HG03342 (cell line): ENCODE measurements at regions not wholly inside any gene's neighbourhood (a gene's known extent, or its start where the extent isn't known, plus 50 kb on each side); places are given as distances from the start of the nearest gene placed in this dataset.

ENCODE experiments used
- ATAC-seq: cut with Tn5 transposase; IDR thresholded peaks from one replicate; pipeline ENCODE4 v1.9.1; 2021; ENCODE audit warnings: mild to moderate bottlenecking, moderate library complexity; ENCODE audit not compliant: unreplicated experiment

DNA sequence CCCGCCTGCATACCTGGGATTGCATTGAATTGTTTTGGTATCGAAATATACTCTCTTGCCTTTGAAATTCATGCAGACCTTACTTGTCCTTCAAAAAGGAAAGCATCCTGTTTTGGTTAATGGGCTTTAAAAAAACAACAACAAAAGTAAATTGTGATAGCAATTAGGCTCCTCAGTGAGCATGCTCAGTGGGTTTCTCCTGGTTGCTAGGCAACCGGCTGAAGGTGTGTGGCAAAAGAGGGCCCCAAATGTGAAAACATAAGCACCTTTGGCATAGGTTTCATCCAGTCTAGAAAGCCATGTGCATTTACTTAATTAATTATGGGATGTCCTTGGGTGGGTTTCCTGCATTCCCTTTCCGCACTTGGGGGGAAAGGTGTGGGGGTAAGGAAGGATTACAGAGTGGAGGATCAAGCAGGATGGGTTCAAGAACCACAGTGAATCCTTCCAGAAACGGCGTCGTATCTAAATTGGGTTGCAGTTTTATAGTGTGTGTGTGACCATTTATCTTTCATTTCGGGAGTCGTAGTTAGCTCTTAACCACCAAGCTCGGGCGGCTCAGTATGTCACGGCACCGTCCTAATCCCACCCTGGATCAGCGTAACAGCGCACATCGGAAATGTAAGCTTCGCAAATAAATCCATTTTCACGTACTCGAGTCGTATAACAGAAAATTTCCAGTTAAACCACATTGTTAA lies 274.9 kb upstream of the TCF4 start:
- ATAC-seq: no peak

DNA sequence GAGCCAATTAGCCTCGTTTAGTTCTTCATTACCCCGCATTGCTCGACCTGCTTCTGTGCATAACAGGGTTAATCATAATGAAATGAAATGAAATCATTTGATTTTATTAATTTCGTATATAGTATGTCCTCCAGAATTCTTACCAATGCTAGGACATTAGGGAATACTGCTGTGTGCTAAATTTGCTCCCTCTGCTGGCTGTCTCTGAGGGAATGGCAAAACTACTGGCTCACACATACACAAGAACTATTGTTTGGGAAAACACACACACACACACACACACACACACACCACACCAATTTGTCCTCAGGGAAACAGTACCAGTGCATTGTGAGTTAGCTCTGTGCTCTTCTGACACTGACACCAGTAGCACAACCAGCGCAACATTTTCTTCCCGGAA lies 273.3 kb upstream of the TCF4 start:
- ATAC-seq: no peak

DNA sequence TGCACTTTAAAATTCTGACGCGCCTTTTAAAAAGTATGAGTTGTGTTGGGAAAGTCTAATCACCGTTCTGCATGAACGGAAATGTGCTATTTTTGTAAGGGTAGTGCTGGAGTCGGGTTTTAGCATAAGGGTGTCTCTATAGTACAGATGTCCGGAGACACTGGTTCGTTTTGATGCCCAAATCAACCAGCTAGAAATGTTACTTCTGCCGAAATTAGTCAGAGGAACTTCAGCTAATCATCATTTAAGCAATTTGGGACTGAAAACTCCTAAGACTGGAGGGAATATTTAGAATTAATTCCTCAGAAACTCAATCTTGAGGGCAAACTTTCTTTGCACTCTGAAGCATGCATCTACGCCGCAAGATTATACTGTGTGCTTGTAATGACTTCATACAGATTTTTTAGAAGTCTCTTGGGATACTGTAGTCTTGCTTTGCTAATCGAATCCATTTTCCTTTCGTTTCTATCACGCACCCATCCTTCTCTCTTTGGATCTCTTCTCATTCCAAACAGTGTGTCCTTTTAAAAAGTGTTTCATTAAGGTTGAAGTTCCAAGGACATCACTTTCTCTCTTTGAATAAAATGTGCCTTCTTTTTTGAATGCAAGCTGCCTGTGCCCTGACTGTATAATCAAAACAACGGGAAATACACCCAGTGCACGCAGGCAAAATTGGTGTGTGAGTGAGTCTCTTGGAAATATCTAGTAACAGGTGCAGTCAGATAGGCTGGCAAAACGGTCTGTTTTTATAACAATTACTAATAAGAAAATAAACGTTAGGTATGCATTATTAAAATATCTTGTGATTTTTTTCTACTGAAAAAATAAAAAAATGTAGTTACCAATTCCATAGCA lies 270.9 kb upstream of the TCF4 start:
- ATAC-seq: no peak

- ATAC-seq: no peak
Observed at GRCh38 chr18:55857956-55858355, 270.0 kb upstream of the TCF4 start.

GRCh38 chr18:55857409-55857808 lies 269.4 kb upstream of the TCF4 start:
- ATAC-seq: no peak

GRCh38 chr18:55856679-55857078 lies 268.7 kb upstream of the TCF4 start:
- ATAC-seq: no peak

DNA sequence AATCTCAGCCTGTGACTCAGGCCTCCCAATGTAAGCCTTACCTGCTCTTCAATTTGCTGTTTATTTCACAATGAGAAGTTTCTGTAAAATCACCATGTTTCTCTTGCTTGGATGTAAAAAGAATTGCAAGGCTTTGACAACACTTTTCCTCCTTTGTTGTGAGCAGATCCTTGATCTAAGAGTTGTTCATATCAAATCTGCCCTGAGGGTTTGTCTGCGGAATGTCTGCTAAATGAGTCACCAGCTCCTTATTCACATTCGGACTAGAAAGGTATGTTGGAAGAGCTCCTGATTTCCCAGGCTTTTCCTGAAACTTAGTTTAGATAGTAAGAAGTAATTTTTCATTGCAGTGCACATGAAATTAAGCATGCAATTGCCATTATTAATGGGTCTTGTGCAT lies 268.2 kb upstream of the TCF4 start:
- no peak for ATAC-seq

DNA sequence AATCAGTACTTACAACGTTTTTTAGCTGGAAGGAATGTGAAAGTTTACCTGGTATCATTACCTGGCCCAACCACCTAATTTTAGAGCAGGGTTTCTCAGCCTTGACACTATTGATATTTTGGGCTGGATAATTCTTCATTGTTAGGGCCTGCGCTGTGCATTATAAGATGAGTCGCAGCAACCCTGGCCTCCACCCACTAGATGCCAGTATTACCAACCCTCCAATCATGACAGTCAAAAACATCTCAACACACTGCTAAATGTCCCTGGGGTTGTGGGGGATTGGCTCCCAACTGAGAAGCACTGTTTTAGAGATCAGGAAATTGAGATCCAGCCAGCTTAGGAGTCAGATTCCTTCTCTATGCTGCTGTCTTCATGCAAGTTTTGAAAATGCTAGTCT lies 265.3 kb upstream of the TCF4 start:
- ATAC-seq: no peak

DNA sequence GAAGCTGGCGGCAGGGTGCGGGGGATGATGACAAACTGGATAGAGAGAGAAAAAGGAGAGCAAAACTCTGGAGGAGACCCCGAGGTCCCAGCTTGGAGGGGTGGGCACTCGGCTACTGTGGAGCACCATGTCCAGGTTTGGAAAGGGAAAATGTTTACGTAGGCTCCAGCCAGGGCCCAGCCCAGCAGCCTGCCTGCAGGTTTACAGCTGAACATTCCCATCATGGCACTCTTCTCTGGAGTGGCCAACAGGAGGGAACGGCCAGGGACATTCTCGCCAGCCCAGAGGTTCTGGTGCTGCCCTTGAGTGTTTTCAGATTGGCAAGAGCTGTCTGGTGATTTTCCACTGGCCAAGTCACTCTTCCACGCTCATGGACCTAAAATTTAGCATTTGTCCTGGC lies 262.9 kb upstream of the TCF4 start:
- no peak for ATAC-seq

DNA sequence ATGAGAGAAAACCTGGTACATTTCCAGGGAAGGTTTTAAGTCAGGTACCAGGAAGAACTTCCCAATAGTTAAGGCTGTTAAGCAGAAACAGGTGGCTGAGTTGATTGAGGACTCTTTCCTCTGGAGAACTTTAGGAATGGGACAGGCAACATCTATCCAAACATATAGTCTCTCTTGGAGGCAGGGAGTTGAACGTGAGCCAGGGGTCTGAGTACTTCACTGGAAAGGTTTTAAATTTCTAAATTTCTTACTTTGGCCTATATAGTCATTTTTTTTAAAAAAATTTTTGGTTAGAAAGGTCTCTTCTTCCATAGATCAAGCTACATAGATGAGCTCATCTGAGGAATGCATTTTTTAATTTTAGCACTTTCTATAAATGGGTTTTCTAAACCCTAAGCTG lies 261.4 kb upstream of the TCF4 start:
- no peak for ATAC-seq

DNA sequence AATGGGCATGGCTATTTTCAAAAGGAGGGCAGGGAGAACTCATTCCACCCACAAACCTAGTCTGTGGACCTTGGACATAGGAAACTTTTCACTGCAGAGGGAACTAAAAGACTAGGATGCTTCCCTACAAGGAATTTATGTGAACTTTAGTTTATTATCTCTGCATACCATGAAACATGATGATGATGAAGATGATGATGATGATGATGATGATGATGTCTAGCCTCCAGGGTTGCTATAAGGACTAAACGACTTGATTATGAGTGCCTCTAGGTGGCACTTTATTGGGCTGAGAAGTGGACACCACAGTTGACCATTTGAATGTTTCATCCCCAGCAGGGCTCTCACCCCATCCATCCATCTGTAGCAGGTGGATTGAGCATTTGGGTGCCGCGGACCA lies 260.0 kb upstream of the TCF4 start:
- ATAC-seq: no peak

DNA sequence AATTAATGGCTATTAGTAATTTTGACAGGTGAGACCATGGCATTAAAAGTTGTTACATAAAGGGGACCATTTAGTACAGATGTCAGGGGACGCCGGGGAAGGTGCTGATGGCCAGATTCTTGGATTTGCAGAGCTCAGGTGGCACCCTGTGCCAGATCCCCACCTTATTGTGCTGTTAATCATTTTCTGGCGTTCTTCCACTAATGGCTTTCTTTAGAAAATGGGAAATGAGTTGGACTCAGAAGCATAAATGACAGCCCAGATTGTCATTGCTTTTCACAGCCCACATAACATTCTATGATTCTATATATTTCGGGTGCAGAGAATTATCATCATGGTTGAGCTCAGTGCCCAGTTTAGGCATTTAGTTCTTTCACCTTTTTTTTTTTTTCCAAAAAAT lies 257.2 kb upstream of the TCF4 start:
- ATAC-seq: no peak

DNA sequence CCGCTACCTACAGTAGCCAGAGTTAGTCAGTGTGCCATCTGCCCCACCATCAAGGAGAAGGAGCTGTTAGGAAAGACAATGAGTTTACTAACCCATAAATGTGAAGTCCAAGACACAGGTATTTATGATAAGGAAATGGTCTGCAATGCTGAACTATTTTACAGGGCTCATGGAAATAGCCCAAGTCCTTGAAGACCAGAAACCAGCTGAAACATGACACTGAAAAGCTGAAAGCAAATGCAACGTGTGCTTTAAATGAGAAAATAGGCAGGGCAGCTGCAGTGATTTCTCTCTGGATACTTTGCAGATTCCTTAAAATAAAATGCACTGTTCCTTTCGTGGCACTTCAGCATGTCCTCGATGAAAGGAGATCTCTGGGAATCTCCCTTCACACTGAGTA lies 256.4 kb upstream of the TCF4 start:
- no peak for ATAC-seq

GRCh38 chr18:55841314-55841713 lies 253.3 kb upstream of the TCF4 start:
- ATAC-seq: no peak

- no peak for ATAC-seq
Observed at GRCh38 chr18:55840601-55841170, 252.7 kb upstream of the TCF4 start.

GRCh38 chr18:55839343-55839742 lies 251.4 kb upstream of the TCF4 start:
- ATAC-seq: no peak

GRCh38 chr18:55838841-55839240 lies 250.8 kb upstream of the TCF4 start:
- no peak for ATAC-seq

- no peak for ATAC-seq
Observed at GRCh38 chr18:55838319-55838718, 250.3 kb upstream of the TCF4 start.

DNA sequence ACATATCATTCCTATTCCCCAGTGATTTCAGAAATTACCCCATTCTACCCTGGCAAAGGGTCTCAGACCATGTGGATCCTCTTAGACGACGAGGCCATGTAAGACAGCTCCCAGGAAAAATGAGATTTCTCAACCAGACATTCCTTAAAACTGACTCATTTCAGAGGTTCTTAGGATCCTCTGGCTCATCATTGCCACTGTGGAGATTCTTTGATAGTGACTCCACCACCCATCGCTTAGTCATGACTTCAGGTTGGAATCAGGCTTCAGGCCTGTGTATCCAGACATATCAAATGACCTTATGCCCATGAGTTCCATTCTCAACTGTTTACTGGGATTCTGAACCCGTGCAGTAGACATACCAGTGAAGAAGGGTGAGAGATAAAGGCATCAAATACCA lies 245.6 kb upstream of the TCF4 start:
- ATAC-seq: no peak

DNA sequence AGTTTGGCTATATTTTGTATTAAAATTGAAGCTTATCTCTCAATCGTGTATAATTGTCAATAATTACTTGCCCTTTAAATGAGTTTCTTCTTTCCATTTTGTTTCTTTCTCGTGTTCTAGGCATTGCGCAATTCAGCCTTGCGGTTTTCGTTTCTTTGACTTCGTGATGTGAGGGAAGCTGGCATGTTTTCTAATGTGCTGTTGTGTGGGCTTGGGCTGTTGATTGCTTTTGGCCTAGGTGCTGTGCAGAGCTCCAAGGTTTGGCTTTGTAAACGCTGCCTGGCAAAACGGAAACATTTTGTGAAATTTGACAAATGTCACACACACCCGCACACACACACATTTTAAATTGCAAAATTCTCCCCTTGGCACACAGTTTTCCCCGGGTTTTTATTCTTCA lies 242.6 kb upstream of the TCF4 start:
- ATAC-seq: no peak

GRCh38 chr18:55821219-55821618 lies 233.2 kb upstream of the TCF4 start:
- ATAC-seq: no peak

DNA sequence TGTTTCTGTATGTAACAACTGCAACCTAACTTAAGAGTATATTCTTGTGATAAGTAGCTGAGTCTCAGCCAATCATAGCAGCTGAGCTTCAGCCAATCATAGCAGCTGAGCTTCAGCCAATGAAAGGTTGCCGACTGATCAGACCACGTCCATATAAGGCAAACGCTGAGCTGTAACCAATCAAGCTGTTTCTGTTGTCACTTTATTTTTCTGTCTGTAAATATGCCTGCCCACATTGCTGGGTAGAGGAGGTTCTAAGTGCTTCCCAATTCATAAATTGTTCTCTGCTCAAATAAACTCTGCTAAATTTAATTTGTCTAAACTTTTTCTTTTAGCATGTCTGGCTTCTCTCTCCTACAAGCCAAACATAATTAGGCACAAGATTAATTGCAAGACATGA lies 231.5 kb upstream of the TCF4 start:
- ATAC-seq: no peak
